Right renal pelvis (tissue), 4 donors: ENCODE measurements at regions not wholly inside any gene's neighbourhood (a gene's known extent, or its start where the extent isn't known, plus 50 kb on each side); places are given as distances from the start of the nearest gene placed in this dataset.

Experiments
- DNase-seq, 4 donors: peaks; one replicate each; pipeline ENCODE4 v3.0.0-alpha.2; 2013; ENCODE audit warnings: low read depth in 4 of 4, low spot score in 3 of 4, missing footprints in 1 of 4

DNA sequence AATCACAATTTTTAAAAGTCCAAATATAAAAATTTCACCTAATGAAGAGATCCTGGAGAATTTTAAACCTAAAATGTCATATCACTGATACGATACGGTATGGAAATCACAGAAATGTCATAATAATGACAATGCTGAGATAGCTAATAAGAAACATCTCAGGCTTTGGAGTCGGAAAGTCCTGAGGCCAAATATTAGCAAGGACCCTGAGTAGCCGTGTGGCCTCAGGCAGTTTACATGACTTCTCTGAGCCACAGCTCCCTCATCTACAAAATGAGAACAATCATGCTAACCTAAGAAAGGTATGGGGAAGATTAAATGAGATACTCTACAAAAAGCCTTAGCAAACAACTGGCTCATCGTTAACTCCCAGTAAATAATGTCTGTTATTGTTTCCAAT, 100.9 kb upstream of the NEBL start:
- no peak for DNase-seq

DNA sequence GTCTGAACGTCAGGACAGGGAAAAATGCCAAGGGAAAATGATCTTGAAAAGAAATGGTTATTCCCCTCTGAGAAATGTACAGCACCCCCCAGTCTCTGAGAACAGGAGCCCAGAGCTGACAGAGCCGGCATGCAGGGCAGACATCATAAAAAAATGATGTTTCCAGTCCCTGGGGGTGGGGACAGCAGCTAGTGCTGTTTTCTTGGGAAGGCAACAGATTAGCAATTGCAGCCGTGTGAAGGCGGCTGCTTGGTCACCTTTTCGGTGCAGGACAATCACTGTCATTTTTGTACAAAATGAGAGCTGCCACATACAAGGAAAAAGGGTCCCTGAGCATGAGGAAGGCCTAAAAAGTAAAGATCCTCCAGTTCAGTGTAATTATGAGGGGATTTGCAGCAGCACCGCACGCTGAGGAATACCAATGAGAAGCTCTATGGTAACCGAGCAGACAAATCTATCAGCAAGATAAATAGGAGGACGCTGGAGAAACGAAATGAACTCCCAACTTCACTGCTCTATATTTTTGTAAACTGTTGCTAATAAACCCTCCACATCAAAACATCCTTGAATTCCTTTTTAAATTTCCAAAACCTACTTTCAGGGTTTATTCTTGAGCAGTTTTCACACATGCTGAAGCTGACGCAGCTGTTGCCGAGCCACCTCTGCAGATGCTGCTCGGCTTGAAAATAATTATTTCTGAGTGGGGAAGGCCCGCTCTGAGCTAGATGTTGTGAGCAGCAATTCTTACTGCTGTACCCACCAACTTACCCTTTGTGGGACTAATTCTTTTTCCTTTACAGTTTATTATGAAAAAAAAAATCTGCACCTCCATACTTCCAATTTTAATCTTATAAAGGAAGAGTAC, 98.2 kb upstream of the NEBL start:
- DNase-seq = no peak

DNA sequence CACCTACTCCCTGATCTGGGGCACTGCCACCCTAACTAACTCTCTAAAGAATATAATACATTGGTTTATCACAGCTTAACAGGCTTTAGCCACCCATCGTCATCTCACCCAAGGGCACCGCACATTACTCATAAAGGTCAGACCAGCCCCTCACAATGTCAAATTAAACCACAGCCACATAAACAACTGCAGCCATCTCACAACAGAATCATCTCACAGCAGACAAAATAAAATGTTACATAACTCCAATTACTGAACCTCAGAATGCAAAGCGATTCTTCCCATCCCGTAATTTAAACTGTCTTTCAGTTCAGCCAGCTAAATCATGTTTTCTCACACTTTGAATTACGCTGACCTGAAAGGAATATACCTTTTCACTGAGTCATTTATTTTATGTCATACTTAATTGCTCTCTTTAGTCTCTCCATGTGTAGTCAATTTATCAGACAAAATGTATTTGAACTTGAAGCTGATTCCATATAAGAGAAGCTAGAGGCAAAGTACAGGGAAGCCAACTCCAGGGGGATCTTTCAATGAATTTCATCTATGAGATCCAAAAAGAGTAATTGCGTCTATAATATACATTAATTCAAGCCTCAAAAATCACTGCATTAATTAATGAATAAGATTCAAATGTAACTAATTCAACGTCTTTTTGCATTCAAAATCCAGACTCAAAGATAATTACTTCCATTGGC, 96.9 kb upstream of the NEBL start:
- no peak for DNase-seq

DNA sequence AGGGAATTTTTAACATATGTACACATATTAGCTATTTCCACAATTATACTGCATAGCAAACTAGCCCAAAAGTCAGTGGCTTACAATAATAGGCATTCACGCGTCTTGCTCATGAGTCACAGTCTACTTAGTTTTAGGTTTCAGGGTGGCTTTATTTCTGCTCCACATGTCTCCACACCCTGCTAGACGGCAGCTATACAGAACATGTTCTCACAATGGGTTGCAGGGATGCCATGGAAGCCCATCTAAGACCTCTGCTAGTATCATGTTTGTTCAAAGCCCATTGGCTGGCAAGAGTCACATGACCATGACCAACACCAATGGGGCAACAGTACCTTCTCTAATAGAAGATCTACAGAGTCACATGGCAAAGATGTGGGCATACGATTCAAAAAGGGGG, 96.3 kb upstream of the NEBL start:
- DNase-seq = no peak

DNA sequence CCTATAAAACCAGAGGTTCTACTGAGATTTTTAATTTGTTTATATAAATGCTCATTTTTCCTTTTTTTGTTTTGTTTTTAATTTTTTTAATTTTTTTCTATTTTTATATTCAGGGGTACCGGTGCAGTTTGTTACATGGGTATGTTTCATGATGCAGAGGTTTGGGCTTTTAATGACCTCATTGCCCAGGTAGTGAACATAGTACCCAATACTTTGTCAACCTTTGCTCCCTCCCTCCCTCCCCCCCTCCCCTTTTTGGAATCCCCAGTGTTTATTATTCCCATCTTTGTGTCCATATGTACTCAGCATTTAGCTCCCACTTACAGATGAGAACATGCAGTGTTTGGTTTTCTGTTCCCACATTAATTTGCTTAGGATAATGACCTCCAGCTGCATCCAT, 94.4 kb upstream of the NEBL start:
- no peak for DNase-seq

DNA sequence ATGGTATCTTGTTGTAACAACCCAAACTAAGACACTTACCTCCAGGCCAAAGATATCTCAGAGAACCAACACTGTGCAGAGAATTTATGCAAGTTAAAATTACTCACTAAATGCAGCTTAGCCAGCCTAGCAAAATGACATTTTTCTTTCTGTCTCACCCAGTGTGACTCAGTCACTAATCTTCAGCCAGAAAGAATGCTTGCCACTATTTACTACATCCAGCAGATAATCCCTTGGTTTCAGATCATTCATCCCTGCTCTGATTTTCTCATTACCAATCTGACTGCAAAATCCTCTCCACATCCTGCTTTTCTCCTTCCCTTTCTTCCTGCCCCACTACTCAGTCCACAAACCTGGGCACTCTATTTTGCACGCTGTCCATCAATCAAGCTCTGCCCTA, 93.5 kb upstream of the NEBL start:
- DNase-seq = no peak

DNA sequence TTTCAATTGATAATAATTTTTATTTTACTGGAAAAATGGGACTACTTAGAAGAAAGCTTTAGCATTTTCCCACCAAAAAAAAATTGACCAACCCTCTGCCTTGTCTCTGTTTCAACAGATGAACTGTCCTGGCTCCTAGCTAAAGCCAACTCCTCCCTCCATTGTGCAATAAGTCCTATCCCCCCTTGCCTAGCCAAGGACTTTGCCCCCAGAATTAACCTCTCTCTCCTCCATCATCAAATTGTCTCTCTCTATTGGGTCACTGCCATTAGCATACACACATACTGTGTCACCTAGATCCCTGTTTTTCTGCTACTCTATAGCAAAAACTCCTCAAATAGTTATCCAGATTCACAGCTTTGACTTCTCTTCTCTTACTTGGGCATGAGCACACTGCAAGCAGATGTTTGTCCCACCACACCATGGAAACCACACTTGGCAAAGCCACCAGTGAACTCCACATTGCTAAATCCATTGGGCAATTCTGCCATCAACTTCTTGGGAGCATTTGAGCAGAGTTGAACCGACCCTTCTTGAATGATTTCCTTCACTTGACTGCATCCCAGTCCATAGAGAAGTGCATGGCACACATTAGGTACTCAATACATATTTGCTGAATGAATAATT, 91.4 kb upstream of the NEBL start:
- no peak for DNase-seq

DNA sequence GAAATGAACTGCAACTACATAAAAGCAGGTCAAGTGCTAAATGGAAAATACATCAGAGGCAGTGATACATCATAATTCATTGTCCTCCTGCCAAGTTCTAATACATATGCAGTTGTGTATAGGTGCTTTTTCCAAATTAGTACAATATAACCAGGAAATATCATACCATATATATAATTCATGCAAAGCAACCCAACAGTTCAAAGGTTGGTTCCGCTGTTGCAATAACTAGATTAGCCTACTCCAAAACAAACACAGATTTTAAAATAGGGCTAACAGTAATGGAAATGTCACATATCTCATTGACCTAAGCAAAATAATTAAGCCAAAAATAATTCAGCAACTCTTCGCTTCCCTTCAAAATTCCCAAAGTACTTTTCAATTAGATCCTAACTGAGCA, 88.9 kb upstream of the NEBL start:
- DNase-seq = no peak

DNA sequence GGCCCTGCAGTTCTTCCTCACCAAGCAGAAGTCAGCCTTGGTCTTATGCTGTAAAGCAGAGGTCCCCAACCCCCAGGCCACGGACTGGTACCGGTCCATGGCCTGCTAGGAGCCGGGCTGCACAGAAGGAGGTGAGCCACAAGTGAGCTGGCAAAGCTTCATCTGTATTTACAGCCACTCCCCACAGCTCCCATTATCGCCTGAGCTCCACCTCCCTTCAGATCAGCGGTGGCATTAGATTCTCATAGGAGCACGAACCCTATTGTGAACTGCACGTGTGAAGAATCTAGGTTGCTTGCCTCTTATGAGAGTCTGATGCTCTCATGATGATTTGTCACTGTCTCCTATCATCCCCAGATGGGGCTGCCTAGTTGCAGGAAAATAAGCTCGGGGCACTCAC, 87.6 kb upstream of the NEBL start:
- DNase-seq = no peak

DNA sequence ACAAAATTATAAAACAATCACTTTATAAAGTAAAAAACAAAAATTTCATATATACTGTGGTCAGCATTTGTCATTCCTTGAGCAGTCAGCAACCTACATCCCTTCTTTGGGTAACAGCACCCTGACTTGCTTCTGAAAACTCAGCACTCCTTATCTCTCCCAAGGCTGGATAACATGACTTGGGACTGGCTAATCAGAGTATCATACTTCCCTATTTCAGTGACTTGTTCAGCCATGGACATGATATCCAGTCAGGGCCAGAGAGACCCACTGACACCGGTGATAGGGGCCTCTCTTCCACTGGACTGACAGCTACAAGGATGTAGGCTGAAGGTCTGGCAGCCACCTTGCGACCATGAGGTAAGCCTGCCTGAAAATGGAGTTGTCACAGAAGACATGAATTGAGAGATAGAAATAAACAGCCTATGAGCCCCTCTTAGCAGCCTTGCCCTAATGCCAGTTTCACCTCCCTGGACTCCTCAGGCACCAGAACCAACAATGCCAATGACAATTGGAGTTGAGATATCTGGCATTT, 84.4 kb upstream of the NEBL start:
- no peak for DNase-seq

DNA sequence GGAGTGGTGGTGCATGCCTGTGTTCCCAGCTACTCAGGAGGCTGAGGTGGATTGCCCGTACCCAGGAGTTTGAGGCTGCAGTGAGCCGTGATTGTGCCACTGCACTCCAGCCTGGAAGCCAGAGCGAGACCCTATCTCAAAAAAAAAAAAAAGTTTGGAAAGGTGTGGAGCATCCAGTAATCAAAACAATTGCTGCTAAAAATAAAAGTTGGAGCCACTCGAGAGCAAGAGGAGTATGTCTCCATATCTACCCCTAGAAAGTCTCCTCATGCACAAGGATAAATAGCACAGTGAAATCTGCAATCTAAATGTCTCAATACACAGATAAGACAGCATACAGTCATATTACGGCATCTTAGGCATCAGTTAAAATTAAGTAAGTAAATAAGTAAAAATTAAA, 81.5 kb upstream of the NEBL start:
- no peak for DNase-seq

DNA sequence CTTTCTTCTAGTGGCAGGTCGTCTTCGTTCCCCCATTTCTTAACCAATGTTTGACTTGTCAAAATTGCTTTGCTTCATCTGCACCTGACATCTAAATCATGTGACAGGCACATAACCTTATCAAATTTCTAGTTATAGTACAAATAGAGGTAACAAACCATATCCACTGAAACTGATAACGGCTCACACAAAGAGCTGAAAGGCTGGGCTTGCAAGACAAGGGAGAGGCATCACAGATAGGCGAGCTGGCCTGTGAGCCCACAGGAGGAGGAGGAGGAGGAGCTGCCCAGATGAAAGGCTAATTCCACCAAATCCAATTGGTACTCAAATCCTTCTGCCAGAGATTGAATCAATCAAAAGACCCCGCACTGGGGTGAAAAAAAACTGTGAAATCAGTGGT, 80.2 kb upstream of the NEBL start:
- no peak for DNase-seq

DNA sequence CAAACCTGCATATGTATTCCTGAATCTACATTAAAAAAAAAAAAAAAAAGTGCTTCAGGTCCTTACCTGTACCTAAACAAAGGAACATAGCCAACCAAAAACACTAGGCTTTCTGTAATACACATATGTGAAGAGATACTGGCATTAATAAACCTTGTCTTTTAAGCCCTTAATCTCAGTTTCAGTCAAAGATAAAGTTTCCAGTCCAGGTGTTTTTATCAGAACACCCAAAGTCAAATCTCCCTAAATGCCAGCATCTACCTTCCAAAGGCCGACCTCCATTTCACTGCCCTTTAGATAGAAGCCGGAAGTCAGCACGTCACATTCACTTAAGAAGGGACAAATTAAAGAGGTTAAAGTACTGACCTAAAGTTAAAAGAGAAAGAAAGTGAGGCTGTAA, 79.8 kb upstream of the NEBL start:
- no peak for DNase-seq

DNA sequence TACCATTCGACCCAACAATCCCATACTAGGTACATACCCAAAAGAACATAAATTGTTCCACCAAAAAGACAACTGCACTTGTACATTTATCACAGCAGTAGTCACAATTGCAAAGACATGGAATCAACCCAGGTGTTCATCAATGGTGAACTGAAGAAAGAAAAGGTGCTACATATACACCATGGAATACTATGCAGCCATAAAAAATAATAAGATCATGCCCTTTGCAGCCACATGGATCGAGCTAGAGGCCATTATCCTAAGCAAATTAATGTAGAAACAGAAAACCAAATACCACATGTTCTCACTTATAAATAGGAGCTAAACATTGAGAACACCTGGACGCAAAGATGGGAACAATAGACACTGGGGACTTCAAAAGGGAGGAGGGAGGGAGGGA, 79.3 kb upstream of the NEBL start:
- no peak for DNase-seq

DNA sequence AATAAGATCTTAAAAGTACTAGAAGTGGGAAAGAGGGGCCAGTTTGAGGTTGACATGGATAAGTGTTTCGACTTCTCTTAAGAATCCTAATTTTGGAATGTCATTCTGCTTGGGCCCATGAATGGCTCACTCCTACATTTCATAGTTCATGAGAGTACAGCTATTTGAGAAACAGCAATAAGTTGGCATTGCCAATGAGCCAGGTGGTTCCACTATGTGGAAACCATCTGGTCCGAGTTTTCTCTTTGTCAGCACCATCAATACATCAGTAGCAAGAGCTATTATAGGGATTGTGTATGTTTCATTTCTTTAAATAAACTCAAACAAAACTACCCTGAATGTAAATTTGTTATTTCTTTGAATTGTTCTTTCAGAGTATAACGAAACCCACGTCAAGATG, 78.1 kb upstream of the NEBL start:
- no peak for DNase-seq

DNA sequence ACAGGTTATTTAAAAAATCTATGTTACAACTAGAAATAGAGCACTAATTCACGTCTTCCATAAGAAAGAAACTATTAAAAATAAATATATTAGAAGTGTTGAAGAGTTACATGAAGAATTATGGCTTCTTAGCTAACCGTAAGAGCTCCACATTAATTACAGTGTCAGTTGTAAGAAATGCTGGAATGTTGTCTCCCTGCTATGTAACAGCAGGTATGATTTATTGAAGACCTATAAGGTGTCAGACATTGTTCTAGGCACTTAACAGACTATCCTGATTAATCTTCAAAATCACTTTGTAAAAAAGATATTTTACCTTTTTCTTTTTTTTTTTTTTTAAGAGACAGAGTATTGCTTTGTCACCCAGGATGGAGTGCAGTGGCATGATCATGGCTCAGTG, 75.8 kb upstream of the NEBL start:
- no peak for DNase-seq

DNA sequence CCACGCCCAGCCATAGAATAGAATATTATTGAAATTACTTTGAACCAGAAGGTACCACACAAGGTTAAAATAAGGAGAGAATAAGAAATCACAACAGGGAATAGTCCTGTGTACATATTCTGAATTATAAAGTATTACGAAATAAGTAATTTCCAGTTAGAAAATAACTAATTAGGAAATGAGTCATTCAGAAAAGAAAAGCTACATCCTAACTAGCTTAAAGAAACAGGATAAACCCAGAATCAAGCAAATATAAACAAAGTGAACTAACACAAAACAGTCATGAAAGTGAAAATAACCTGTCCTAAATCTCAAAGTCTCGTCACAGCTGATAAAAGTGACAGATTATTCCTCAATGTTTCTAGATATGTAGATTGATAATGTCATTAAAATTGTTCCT, 74.8 kb upstream of the NEBL start:
- DNase-seq = no peak

DNA sequence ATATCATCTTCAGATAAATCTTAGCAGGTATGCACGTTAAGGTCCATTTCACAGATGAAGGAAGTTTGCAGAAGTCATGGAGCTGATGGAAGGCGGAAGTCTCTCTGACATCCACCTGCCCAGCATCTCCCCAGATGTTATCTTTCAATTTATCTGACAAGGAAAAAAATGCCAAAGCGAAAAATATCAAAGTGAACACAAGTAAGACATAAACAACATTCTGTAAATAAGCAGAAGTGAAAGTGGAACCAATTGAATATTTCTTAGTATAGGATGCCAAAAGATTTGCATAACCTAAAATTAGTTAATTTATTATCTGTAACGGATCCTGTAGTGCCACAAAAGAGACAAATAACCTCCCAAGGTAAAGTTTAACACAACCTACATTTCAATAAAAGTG, 73.6 kb upstream of the NEBL start:
- DNase-seq = no peak

DNA sequence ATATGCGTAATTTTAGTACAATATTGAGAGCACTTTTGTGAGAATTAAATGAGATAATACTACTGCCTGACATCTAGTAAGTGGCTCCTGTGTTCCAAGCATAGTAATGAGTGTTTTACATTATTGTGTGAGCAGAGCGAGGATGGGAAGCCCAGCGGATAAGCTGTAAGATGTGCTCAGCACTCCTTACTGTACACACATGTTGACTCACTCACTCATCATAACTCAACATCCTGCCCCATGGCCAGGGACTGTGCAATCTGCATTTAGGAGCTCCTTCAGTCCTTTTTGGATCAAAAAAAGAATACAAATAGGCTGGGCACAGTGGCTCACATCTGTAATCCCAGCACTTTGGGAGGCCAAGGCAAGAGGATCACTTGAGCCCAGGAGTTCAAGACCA, 72.9 kb upstream of the NEBL start:
- no peak for DNase-seq

DNA sequence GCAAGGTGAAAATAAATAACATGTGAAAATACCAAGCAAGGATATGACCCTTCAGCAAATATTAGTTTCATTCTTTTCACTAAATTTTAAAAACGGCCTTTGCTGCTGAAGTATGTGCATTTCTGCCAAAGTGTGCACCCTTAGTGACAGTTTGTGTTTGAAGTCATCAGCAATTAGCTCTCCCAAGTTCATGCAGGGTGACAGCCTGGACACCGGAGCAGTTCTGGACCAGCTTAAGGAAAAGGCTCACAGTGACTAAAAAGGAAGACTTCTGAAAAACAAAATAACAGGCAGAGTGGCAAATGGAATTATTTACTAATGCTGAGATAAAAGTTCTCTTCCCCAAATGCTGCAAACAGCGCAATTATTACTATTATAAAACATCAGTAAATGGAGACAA, 69.3 kb upstream of the NEBL start:
- DNase-seq = no peak

DNA sequence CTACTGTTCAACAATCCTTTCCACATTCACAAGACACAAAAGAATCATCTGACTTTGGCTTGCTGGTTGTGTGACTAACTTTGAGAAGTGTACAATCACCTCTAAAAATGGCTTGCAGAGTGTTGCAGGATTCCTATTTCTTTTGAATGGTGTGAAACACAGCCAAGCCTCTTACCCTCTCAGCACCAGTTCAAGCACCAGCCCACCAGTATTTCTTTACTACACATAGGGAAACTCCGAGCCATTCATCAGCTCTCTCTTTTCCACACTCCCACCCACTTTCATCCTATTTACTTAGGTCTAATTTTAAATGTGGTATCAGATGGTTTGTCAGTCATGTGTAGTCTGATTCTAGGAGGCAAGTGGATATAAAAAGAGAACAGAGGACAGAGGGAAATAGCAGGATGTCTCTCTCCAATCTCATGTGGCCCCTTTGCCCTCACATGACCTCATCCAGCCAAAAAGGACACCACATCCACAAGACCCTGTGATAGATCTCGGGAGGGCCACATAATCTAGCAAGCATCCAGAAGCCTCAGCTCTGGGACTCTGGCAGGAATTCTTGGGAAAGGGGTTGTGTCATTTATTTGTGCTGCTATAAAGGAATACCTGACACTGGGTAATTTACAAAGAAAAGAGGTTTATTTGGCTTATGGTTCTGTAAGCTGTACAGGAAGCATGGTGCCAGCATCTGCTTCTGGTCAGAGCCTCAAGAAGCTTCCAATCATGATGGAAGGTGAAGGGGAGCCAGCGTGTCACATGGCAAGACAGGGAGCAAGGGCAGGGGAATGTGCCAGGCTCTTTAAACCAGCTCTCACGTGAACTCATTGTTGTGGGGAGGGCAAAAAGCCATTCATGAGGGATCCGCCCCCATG, 66.8 kb upstream of the NEBL start:
- DNase-seq = no peak
